SK-N-SH treated with all-trans-retinoic acid at 6 μM for 48 hours (cell line): ENCODE measurements at regions not wholly inside any gene's neighbourhood (a gene's known extent, or its start where the extent isn't known, plus 50 kb on each side); places are given as distances from the start of the nearest gene placed in this dataset.

Experiments
- BACH2 ChIP-seq: fragments of 250-450 bp; sonication (Bioruptor Pico); IDR thresholded peaks from 2 replicates; pipeline ENCODE4 v1.9.0; 2021; ENCODE audit warnings: mild to moderate bottlenecking, borderline replicate concordance
- CREB5 ChIP-seq: fragments of 250-450 bp; sonication (Bioruptor Pico); IDR thresholded peaks from 2 replicates; pipeline ENCODE4 v1.5.1; 2020; ENCODE audit warnings: low read depth, mild to moderate bottlenecking, moderate library complexity
- ESRRG ChIP-seq: fragments of 250-450 bp; sonication (Bioruptor Pico); IDR thresholded peaks from 2 replicates; pipeline ENCODE4 v1.6.1; 2021; ENCODE audit warnings: mild to moderate bottlenecking
- GLIS3 ChIP-seq: fragments of 250-450 bp; sonication (Bioruptor Pico); IDR thresholded peaks from 2 replicates; pipeline ENCODE4 v1.5.0; 2020; ENCODE audit warnings: mild to moderate bottlenecking, moderate library complexity
- OSR1 ChIP-seq: fragments of 250-450 bp; sonication (Bioruptor Pico); IDR thresholded peaks from 2 replicates; pipeline ENCODE4 v1.8.0; 2022; ENCODE audit warnings: moderate library complexity, mild to moderate bottlenecking, inconsistent platforms
- PATZ1 ChIP-seq: fragments of 250-450 bp; sonication (Bioruptor Pico); IDR thresholded peaks from 2 replicates; pipeline ENCODE4 v1.8.0; 2020; ENCODE audit warnings: mild to moderate bottlenecking, moderate library complexity, borderline replicate concordance
- TSHZ2 ChIP-seq: fragments of 250-450 bp; sonication (Bioruptor Pico); IDR thresholded peaks from 2 replicates; pipeline ENCODE4 v1.5.0; 2020; ENCODE audit warnings: mild to moderate bottlenecking, moderate library complexity
- ZNF70 ChIP-seq: fragments of 450-650 bp; formaldehyde crosslinking; IDR thresholded peaks from 2 replicates; pipeline ENCODE4 v1.5.0; 2020; ENCODE audit warnings: mild to moderate bottlenecking, moderate library complexity

- TF ChIP-seq ESRRG (CRISPR knock-in tag) (no peak), ZNF70 (no peak), CREB5 (CRISPR knock-in tag) (no peak), GLIS3 (no peak), OSR1 (CRISPR knock-in tag) (no peak), TSHZ2 (no peak), BACH2 (CRISPR knock-in tag) (no peak), PATZ1 (no peak)
These were observed 374.7 kb upstream of the FIGN start for GRCh38 chr2:164110515-164110914.
